PC-3 (cell line): ENCODE measurements at regions not wholly inside any gene's neighbourhood (a gene's known extent, or its start where the extent isn't known, plus 50 kb on each side); places are given as distances from the start of the nearest gene placed in this dataset.

Experiments
- ATAC-seq: fragments of 200-7000 bp; cut with Tn5 transposase; 2 replicates; pipeline ENCODE4 v1.9.1; 2020; ENCODE audit warnings: mild to moderate bottlenecking, moderate library complexity
- BruUV-seq: library from RNA; stranded (reverse); fragments of 400-500 nt; replicated peaks from 2 replicates; lab custom pipeline; 2021; lab: Mats Ljungman, UMichigan
- CTCF ChIA-PET: fragments of 300-600 bp; sonication (Branson Sonifier 250); formaldehyde crosslinking; loops from one replicate; lab custom pipeline; 2022; ENCODE audit warnings: antibody characterized with exemption; lab: Charles Lee
- POLR2A ChIA-PET: fragments of 300-600 bp; sonication (Branson Sonifier 250); formaldehyde crosslinking; loops from one replicate; lab custom pipeline; 2022; ENCODE audit warnings: antibody characterized with exemption; ENCODE audit not compliant: unreplicated experiment; lab: Charles Lee
- DNase-seq: peaks from one replicate; pipeline ENCODE4 v3.0.0-alpha.2; 2015
- H2AFZ ChIP-seq: fragments of 300-600 bp; sonication (generic); 2 replicates; pipeline ENCODE4 v1.6.0; 2016; ENCODE audit warnings: antibody characterized with exemption, low read length
- H3F3A ChIP-seq: fragments of 300-600 bp; sonication (generic); one replicate; pipeline ENCODE4 v1.6.0; 2017; ENCODE audit warnings: antibody characterized with exemption, low read length, control low read depth, mild to moderate bottlenecking; ENCODE audit not compliant: unreplicated experiment
- H3K27ac ChIP-seq: fragments of 300-600 bp; sonication (generic); 2 replicates; pipeline ENCODE4 v1.5.1; 2016; ENCODE audit warnings: mild to moderate bottlenecking, low read length
- H3K27me3 ChIP-seq: fragments of 300-600 bp; sonication (generic); 2 replicates; pipeline ENCODE4 v1.6.1; 2016; ENCODE audit warnings: low read length, mixed read lengths
- H3K36me3 ChIP-seq: fragments of 300-600 bp; sonication (generic); 2 replicates; pipeline ENCODE4 v1.6.1; 2016; ENCODE audit warnings: low read depth, mixed run types, low read length, mixed read lengths
- H3K4me1 ChIP-seq: fragments of 300-600 bp; sonication (generic); 2 replicates; pipeline ENCODE4 v1.5.1; 2016; ENCODE audit warnings: low read length; ENCODE audit not compliant: insufficient read depth
- H3K4me2 ChIP-seq: fragments of 300-600 bp; sonication (generic); 2 replicates; pipeline ENCODE4 v1.6.0; 2016; ENCODE audit warnings: low read length
- H3K4me3 ChIP-seq: fragments of 300-600 bp; sonication (generic); 2 replicates; pipeline ENCODE4 v1.5.1; 2016; ENCODE audit warnings: mild to moderate bottlenecking, low read length, mixed read lengths
- H3K79me2 ChIP-seq: fragments of 300-600 bp; sonication (generic); 2 replicates; pipeline ENCODE4 v1.6.1; 2017; ENCODE audit warnings: low read length, mixed read lengths
- H3K9ac ChIP-seq: fragments of 300-600 bp; sonication (generic); 2 replicates; pipeline ENCODE4 v1.6.0; 2016; ENCODE audit warnings: mild to moderate bottlenecking, low read length
- H3K9me2 ChIP-seq: fragments of 300-600 bp; sonication (generic); replicated peaks from 2 replicates; pipeline ENCODE4 v1.6.1; 2016; ENCODE audit warnings: mixed run types, low read length, mixed read lengths
- H3K9me3 ChIP-seq: fragments of 300-600 bp; sonication (generic); 2 replicates; pipeline ENCODE4 v1.6.1; 2016; ENCODE audit warnings: low read length, mixed read lengths
- H4K20me1 ChIP-seq: fragments of 300-600 bp; sonication (generic); 2 replicates; pipeline ENCODE4 v1.6.1; 2016; ENCODE audit warnings: low read length, mixed read lengths
- CTCF ChIP-seq: fragments of 300-600 bp; sonication (generic); conservative IDR thresholded peaks from 2 replicates; pipeline ENCODE4 v1.5.1; 2017; ENCODE audit warnings: antibody characterized with exemption, low read depth, mild to moderate bottlenecking, low read length
- EZH2 ChIP-seq: fragments of 300-600 bp; sonication (generic); IDR thresholded peaks from one replicate; pipeline ENCODE4 v1.6.1; 2017; ENCODE audit warnings: antibody characterized with exemption, mild to moderate bottlenecking, low read length; ENCODE audit not compliant: unreplicated experiment
- EZH2phosphoT487 ChIP-seq: fragments of 300-600 bp; sonication (generic); IDR thresholded peaks from 2 replicates; pipeline ENCODE4 v1.6.1; 2018; ENCODE audit warnings: mild to moderate bottlenecking, antibody characterized with exemption, low read length, borderline replicate concordance
- intact Hi-C: fragments of 100-400 bp; cut with micrococcal nuclease; formaldehyde crosslinking; loops from 2 replicates; pipeline ENCODE4 v1.9.0; 2023

GRCh38 chr2:105158002-105158401, 83.5 kb upstream of the GPR45 start:
- POLR2A ChIA-PET, result no interaction called here
- Histone ChIP-seq H3F3A (no peaks in the 10 kb centered on the region), H3K4me3 (no peak overlapping the region), H3K27me3 (peaks cover 72% of the 10 kb centered on the region), H3K27ac (no peak overlapping the region), H3K79me2 (no peaks in the 10 kb centered on the region), H3K36me3 (no peaks in the 10 kb centered on the region), H3K4me1 (no peaks in the 10 kb centered on the region), H4K20me1 (no peaks in the 10 kb centered on the region), H3K9me3 (no peaks in the 10 kb centered on the region), H3K9ac (no peak overlapping the region), H3K9me2 (no peaks in the 10 kb centered on the region), H3K4me2 (no peak overlapping the region), H2AFZ (no peak overlapping the region)
- CTCF ChIA-PET, result no interaction called here
- no TSS peak for BruUV-seq
- no peak for ATAC-seq
- TF ChIP-seq EZH2 (no peak), EZH2phosphoT487 (no peak), CTCF (no peak)
- no peak for DNase-seq
- intact Hi-C loops, result no loop called here

GRCh38 chr2:105166688-105167087, 74.9 kb upstream of the GPR45 start:
- Histone ChIP-seq H3K4me2 (no peak overlapping the region), H3F3A (no peaks in the 10 kb centered on the region), H3K27ac (no peak overlapping the region), H3K36me3 (no peaks in the 10 kb centered on the region), H3K4me1 (no peaks in the 10 kb centered on the region), H2AFZ (no peak overlapping the region), H3K9me2 (no peaks in the 10 kb centered on the region), H3K4me3 (no peak overlapping the region), H3K27me3 (peaks cover 84% of the 10 kb centered on the region), H4K20me1 (no peaks in the 10 kb centered on the region), H3K9me3 (no peaks in the 10 kb centered on the region), H3K79me2 (no peaks in the 10 kb centered on the region), H3K9ac (no peak overlapping the region)
- ATAC-seq, result no peak
- POLR2A ChIA-PET, result no interaction called here
- CTCF ChIA-PET, result no interaction called here
- TF ChIP-seq EZH2 (no peak), CTCF (no peak), EZH2phosphoT487 (no peak)
- DNase-seq, result no peak
- intact Hi-C loops, result no loop called here
- BruUV-seq, result no TSS peak

- Histone ChIP-seq H3K79me2 (no peaks in the 10 kb centered on the region), H3K36me3 (no peaks in the 10 kb centered on the region), H3K27ac (no peak overlapping the region), H3F3A (no peaks in the 10 kb centered on the region), H3K9ac (no peak overlapping the region), H3K9me2 (no peaks in the 10 kb centered on the region), H4K20me1 (no peaks in the 10 kb centered on the region), H3K4me1 (no peaks in the 10 kb centered on the region), H3K4me3 (no peak overlapping the region), H2AFZ (no peak overlapping the region), H3K9me3 (no peaks in the 10 kb centered on the region), H3K4me2 (no peak overlapping the region), H3K27me3 (peaks cover 68% of the 10 kb centered on the region)
- intact Hi-C loops, result no loop called here
- TF ChIP-seq EZH2, result no peak
- TF ChIP-seq EZH2phosphoT487, result no peak
- TF ChIP-seq CTCF, result no peak
- DNase-seq (no peak), ATAC-seq (no peak)
- no TSS peak for BruUV-seq
- POLR2A ChIA-PET, result no interaction called here
- CTCF ChIA-PET, result no interaction called here
Measured at GRCh38 chr2:105168543-105168942, 73.0 kb upstream of the GPR45 start.
